Nephron (organoid): ENCODE measurements at regions not wholly inside any gene's neighbourhood (a gene's known extent, or its start where the extent isn't known, plus 50 kb on each side); places are given as distances from the start of the nearest gene placed in this dataset.
A peak's percentile ranks its signal among the peaks of the same experiment; 100 is the strongest.

Source experiments
- H3K27ac Mint-ChIP-seq, 3 experiments: 2 replicates each; pipeline ENCODE4 v1.8.0; 2020; ENCODE audit warnings: mixed read lengths in 3 of 3, mild to moderate bottlenecking in 2 of 3, moderate library complexity in 1 of 3
- H3K27me3 Mint-ChIP-seq: 2 replicates; pipeline ENCODE4 v1.8.0; 2021; ENCODE audit warnings: low read depth, mild to moderate bottlenecking, moderate library complexity, mixed read lengths
- H3K36me3 Mint-ChIP-seq: 2 replicates; pipeline ENCODE4 v1.8.0; 2020; ENCODE audit warnings: low read depth, mixed read lengths
- H3K4me1 Mint-ChIP-seq: 2 replicates; pipeline ENCODE4 v1.8.0; 2020; ENCODE audit warnings: mixed read lengths
- H3K4me3 Mint-ChIP-seq, 3 experiments: 2 replicates each; pipeline ENCODE4 v1.8.0; 2020; ENCODE audit warnings: mild to moderate bottlenecking in 3 of 3, mixed read lengths in 3 of 3, moderate library complexity in 2 of 3
- H3K9me3 Mint-ChIP-seq: 2 replicates; pipeline ENCODE4 v1.8.0; 2020; ENCODE audit warnings: mixed read lengths
- CTCF ChIP-seq, 3 experiments: fragments of 200-600 bp; sonication (generic); IDR thresholded peaks; one replicate each; pipeline ENCODE4 v1.5.0; 2021; ENCODE audit warnings: antibody characterized with exemption in 3 of 3; ENCODE audit not compliant: unreplicated experiment in 3 of 3

GRCh38 chr17:51434434-51435170 lies 174.3 kb downstream of the UTP18 start:
- no peak overlapping the region for H3K27ac Mint-ChIP-seq
- peaks cover 5% of the 10 kb centered on the region for H3K27me3 Mint-ChIP-seq
- H3K4me3 Mint-ChIP-seq: no peak overlapping the region
- no peak for TF ChIP-seq CTCF (IDR thresholded peaks at IDR 0.05; ENCODE audit: unreplicated experiment in 3 of 3)
- peaks cover 10% of the 10 kb centered on the region for H3K9me3 Mint-ChIP-seq
- H3K36me3 Mint-ChIP-seq: no peaks in the 10 kb centered on the region
- peaks cover 5% of the 10 kb centered on the region for H3K4me1 Mint-ChIP-seq

- Mint-ChIP-seq H3K27me3 (peaks cover 5% of the 10 kb centered on the region), H3K9me3 (peaks cover 5% of the 10 kb centered on the region), H3K4me1 (peaks cover 5% of the 10 kb centered on the region), H3K36me3 (no peaks in the 10 kb centered on the region), H3K27ac (no peak overlapping the region), H3K4me3 (no peak overlapping the region)
- no peak for TF ChIP-seq CTCF (IDR thresholded peaks at IDR 0.05; ENCODE audit: unreplicated experiment in 3 of 3)
These were observed 174.8 kb downstream of the UTP18 start for GRCh38 chr17:51435171-51435552.

- no peak overlapping the region for H3K27ac Mint-ChIP-seq
- peak in 2 of 3 experiments; percentile 19 to 40 for TF ChIP-seq CTCF (IDR thresholded peaks at IDR 0.05; ENCODE audit: unreplicated experiment in 3 of 3)
- H3K4me1 Mint-ChIP-seq: peaks cover 5% of the 10 kb centered on the region
- no peak overlapping the region for H3K4me3 Mint-ChIP-seq
- H3K9me3 Mint-ChIP-seq: peaks cover 3% of the 10 kb centered on the region
- H3K27me3 Mint-ChIP-seq: peaks cover 5% of the 10 kb centered on the region
- no peaks in the 10 kb centered on the region for H3K36me3 Mint-ChIP-seq
These were observed 175.3 kb downstream of the UTP18 start for GRCh38 chr17:51435641-51436091.

- peaks cover 5% of the 10 kb centered on the region for H3K4me1 Mint-ChIP-seq
- no peaks in the 10 kb centered on the region for H3K36me3 Mint-ChIP-seq
- peak overlapping the region in 1 of 3 experiments; percentile 50 for H3K27ac Mint-ChIP-seq
- peaks cover 5% of the 10 kb centered on the region for H3K27me3 Mint-ChIP-seq
- H3K9me3 Mint-ChIP-seq: peaks cover 5% of the 10 kb centered on the region
- no peak overlapping the region for H3K4me3 Mint-ChIP-seq
- no peak for TF ChIP-seq CTCF (IDR thresholded peaks at IDR 0.05; ENCODE audit: unreplicated experiment in 3 of 3)
These were observed 179.3 kb downstream of the UTP18 start for GRCh38 chr17:51439395-51440229.

GRCh38 chr17:51441431-51441830 lies 181.1 kb downstream of the UTP18 start:
- H3K36me3 Mint-ChIP-seq: no peaks in the 10 kb centered on the region
- no peak for TF ChIP-seq CTCF (IDR thresholded peaks at IDR 0.05; ENCODE audit: unreplicated experiment in 3 of 3)
- H3K9me3 Mint-ChIP-seq: peaks cover 12% of the 10 kb centered on the region
- H3K4me1 Mint-ChIP-seq: peaks cover 5% of the 10 kb centered on the region
- no peak overlapping the region for H3K4me3 Mint-ChIP-seq
- H3K27me3 Mint-ChIP-seq: peaks cover 8% of the 10 kb centered on the region
- no peak overlapping the region for H3K27ac Mint-ChIP-seq
